SU-DHL-6 (cell line): ENCODE measurements at regions not wholly inside any gene's neighbourhood (a gene's known extent, or its start where the extent isn't known, plus 50 kb on each side); places are given as distances from the start of the nearest gene placed in this dataset.

Experiments used
- H2AFZ ChIP-seq: fragments of 200-600 bp; sonication (generic); 2 replicates; pipeline ENCODE4 v1.6.1; 2014; ENCODE audit warnings: low read depth, mild to moderate bottlenecking, moderate library complexity, mixed read lengths, antibody characterized with exemption, low read length; ENCODE audit not compliant: severe bottlenecking
- H3F3A ChIP-seq: fragments of 200-600 bp; shearing (Covaris generic); 2 replicates; pipeline ENCODE4 v1.6.0; 2016; ENCODE audit warnings: antibody characterized with exemption, mild to moderate bottlenecking; ENCODE audit not compliant: insufficient read depth
- H3K27ac ChIP-seq: fragments of 200-600 bp; sonication (generic); 2 replicates; pipeline ENCODE4 v1.5.1; 2016; ENCODE audit warnings: low read depth, mild to moderate bottlenecking, low read length, moderate library complexity, mixed read lengths
- H3K27me3 ChIP-seq: fragments of 200-600 bp; sonication (generic), shearing (Covaris generic); 2 replicates; pipeline ENCODE4 v1.6.0; 2014; ENCODE audit warnings: mild to moderate bottlenecking, low read length
- H3K36me3 ChIP-seq: fragments of 200-600 bp; sonication (generic); 2 replicates; pipeline ENCODE4 v1.6.1; 2014; ENCODE audit warnings: mild to moderate bottlenecking, low read length, mixed read lengths
- H3K4me2 ChIP-seq: fragments of 300-600, 200-600 bp; shearing (Covaris generic), sonication (generic); 2 replicates; pipeline ENCODE4 v1.6.0; 2014; ENCODE audit warnings: low read length, low read depth, mild to moderate bottlenecking; ENCODE audit not compliant: poor library complexity, severe bottlenecking
- H3K4me3 ChIP-seq: fragments of 200-600 bp; sonication (generic); 2 replicates; pipeline ENCODE4 v1.5.1; 2014; ENCODE audit warnings: antibody characterized with exemption, low read length, mild to moderate bottlenecking, mixed read lengths; ENCODE audit not compliant: insufficient read depth, poor library complexity, severe bottlenecking
- H3K79me2 ChIP-seq: fragments of 200-600 bp; sonication (generic); 2 replicates; pipeline ENCODE4 v1.6.1; 2014; ENCODE audit warnings: mild to moderate bottlenecking, low read length, moderate library complexity; ENCODE audit not compliant: insufficient read depth
- H3K9ac ChIP-seq: fragments of 200-600 bp; sonication (generic); 2 replicates; pipeline ENCODE4 v1.7.0; 2014; ENCODE audit warnings: mild to moderate bottlenecking, low read length
- H3K9me2 ChIP-seq: fragments of 200-600 bp; sonication (generic); replicated peaks from 2 replicates; pipeline ENCODE4 v1.6.1; 2014; ENCODE audit warnings: low read length; ENCODE audit not compliant: insufficient read depth
- H3K9me3 ChIP-seq: fragments of 200-600 bp; sonication (generic); 2 replicates; pipeline ENCODE4 v1.6.1; 2014; ENCODE audit warnings: low read length, mixed read lengths; ENCODE audit not compliant: insufficient read depth
- H4K20me1 ChIP-seq: fragments of 200-600 bp; sonication (generic); 2 replicates; pipeline ENCODE4 v1.6.1; 2014; ENCODE audit warnings: low read depth, mild to moderate bottlenecking, antibody characterized with exemption, low read length, moderate library complexity, mixed read lengths
- EZH2phosphoT487 ChIP-seq: fragments of 200-600 bp; sonication (generic), shearing (Covaris generic); conservative IDR thresholded peaks from 2 replicates; pipeline ENCODE4 v1.6.1; 2018; ENCODE audit warnings: mild to moderate bottlenecking, antibody characterized with exemption, low read length, moderate library complexity, mixed read lengths
- TF ChIP-seq, protein P1 (sequence below): fragments of 200-600 bp; sonication (generic); IDR thresholded peaks from one replicate; pipeline ENCODE4 v1.5.1; 2017; ENCODE audit warnings: antibody characterized with exemption, mild to moderate bottlenecking, low read length, moderate library complexity; ENCODE audit not compliant: insufficient read depth, poor library complexity, severe bottlenecking

DNA sequence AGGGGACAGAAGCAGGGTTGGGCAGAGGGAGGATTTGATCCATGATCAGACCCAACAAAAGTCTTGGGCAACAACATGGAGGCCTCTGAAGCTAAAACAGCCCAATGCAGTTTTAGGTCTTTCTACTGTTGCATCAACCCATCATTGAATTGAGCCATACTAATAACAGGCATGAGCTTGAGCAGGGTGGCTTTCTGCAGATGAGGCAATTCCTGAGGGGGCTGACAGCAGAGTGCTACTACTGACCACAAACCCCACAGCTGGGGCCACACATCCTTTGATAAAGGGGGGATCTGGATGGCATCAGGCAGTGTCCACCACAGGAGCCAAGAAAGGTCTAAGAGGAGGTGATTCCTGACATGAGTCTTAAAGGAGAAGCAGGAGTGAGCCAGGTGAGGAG, 517.0 kb upstream of the PPP2R3A start:
- Histone ChIP-seq H3K36me3 (no peaks in the 10 kb centered on the region), H4K20me1 (no peaks in the 10 kb centered on the region), H2AFZ (no peak overlapping the region), H3K9me2 (no peaks in the 10 kb centered on the region), H3K4me3 (no peak overlapping the region), H3K79me2 (no peaks in the 10 kb centered on the region), H3K27me3 (no peaks in the 10 kb centered on the region), H3K4me2 (no peak overlapping the region), H3F3A (no peaks in the 10 kb centered on the region), H3K9ac (no peak overlapping the region), H3K9me3 (no peaks in the 10 kb centered on the region), H3K27ac (no peak overlapping the region)
- TF ChIP-seq, protein P1, sequence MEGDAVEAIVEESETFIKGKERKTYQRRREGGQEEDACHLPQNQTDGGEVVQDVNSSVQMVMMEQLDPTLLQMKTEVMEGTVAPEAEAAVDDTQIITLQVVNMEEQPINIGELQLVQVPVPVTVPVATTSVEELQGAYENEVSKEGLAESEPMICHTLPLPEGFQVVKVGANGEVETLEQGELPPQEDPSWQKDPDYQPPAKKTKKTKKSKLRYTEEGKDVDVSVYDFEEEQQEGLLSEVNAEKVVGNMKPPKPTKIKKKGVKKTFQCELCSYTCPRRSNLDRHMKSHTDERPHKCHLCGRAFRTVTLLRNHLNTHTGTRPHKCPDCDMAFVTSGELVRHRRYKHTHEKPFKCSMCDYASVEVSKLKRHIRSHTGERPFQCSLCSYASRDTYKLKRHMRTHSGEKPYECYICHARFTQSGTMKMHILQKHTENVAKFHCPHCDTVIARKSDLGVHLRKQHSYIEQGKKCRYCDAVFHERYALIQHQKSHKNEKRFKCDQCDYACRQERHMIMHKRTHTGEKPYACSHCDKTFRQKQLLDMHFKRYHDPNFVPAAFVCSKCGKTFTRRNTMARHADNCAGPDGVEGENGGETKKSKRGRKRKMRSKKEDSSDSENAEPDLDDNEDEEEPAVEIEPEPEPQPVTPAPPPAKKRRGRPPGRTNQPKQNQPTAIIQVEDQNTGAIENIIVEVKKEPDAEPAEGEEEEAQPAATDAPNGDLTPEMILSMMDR, result no peak
- TF ChIP-seq EZH2phosphoT487, result no peak

- H3K36me3 ChIP-seq, result no peaks in the 10 kb centered on the region
- H3K4me2 ChIP-seq, result no peak overlapping the region
- H2AFZ ChIP-seq, result no peak overlapping the region
- no peak overlapping the region for H3K4me3 ChIP-seq
- no peaks in the 10 kb centered on the region for H3F3A ChIP-seq
- no peak for TF ChIP-seq EZH2phosphoT487
- TF ChIP-seq, protein P1, result no peak
- no peak overlapping the region for H3K27ac ChIP-seq
- no peaks in the 10 kb centered on the region for H3K27me3 ChIP-seq
- H3K79me2 ChIP-seq, result no peaks in the 10 kb centered on the region
- no peaks in the 10 kb centered on the region for H3K9me2 ChIP-seq
- H3K9ac ChIP-seq, result no peak overlapping the region
- no peaks in the 10 kb centered on the region for H3K9me3 ChIP-seq
- H4K20me1 ChIP-seq, result no peaks in the 10 kb centered on the region
These were observed 516.5 kb upstream of the PPP2R3A start for GRCh38 chr3:135449046-135449445.

DNA sequence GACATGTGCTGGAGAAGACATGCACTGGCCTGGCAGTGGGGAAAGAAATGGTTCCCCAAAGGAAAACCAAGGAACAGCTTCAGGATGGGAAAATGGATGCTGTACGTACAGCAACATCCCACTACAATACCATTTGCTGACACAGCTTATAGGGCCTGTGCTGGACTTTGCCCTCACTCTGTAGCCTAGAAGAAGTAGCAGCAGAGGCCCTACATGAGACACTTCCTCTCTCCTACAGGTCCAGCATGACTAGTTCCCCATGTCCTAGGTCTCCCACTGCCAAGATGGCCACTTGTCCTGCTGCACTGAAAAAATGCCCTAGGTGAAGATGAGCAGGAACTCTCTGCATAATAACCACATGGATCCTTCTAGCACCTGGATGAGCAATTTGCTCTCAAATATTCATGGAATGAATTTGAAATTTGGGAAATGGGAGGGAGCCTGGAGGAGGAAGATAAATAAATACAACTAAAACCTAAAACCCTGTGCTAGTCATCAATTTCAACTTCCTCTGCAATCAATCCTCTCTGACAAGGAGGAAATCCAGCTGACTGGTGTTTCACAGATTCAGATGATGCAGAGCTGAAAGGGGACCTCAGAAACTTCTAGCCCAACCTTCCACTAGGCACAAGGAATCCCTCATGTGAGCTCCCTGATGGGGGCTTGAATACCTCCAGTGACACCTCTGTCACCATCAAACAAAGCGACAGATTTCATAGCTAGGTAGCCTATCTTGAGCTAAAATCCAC, 514.3 kb upstream of the PPP2R3A start:
- Histone ChIP-seq H3K79me2 (no peaks in the 10 kb centered on the region), H3K27me3 (no peaks in the 10 kb centered on the region), H3K4me2 (no peak overlapping the region), H4K20me1 (no peaks in the 10 kb centered on the region), H3K9me2 (no peaks in the 10 kb centered on the region), H2AFZ (no peak overlapping the region), H3K9ac (no peak overlapping the region), H3K4me3 (no peak overlapping the region), H3K27ac (no peak overlapping the region), H3K9me3 (no peaks in the 10 kb centered on the region), H3K36me3 (no peaks in the 10 kb centered on the region), H3F3A (no peaks in the 10 kb centered on the region)
- no peak for TF ChIP-seq EZH2phosphoT487
- TF ChIP-seq, protein P1, result no peak
